CD1c-positive myeloid dendritic cell (primary cell): ENCODE measurements at regions not wholly inside any gene's neighbourhood (a gene's known extent, or its start where the extent isn't known, plus 50 kb on each side); places are given as distances from the start of the nearest gene placed in this dataset.
A peak's percentile ranks its signal among the peaks of the same experiment; 100 is the strongest.

Source experiments
- DNase-seq: peaks from one replicate; pipeline ENCODE4 v3.0.0-alpha.2; 2016; ENCODE audit errors: extremely low spot score

DNA sequence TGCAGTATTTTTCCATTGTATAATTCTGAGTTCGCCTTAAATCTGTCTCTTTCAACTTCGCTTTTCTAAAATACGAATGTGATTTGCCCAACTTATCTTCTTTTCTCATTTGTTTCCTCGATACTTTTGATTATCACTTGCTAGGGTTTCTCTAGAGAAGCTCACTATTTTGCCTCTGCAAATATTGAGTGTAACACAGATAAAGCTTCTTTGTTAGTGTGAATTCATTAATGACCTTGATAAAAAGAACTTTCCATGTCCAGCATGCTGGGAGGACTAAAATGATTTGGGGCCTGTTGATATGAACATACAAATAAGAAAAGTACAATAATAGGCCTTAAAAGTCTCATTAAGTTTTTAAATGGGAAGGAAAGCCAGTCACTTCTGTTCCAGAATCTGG is 303.3 kb downstream of the MAP2K6 start:
- no peak for DNase-seq

DNA sequence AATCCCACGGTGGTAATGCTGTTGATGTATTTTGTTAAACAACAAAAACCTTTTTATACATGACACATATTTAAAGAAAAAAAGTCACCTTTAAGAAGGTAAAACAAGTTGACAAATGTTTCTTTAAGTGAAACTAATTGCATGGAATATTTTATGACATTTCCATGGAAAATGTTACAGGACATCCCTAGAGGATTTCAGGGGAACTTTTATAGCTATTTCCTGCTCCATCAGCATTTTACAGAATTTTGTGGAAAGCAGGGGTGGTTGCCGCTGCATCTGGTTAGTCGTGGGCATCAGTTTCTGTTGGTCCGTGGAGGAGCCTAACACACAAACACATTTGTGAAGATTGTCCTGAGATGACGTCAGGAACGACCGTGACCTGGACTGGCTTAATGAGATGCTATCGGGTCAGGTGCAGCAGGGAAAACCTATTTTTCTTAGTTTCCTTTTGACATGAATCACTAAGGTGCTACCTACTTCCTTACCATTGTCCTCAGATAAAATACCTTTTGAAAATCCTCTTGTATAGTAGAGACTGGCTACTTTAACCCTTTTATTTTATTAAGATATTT is 305.1 kb downstream of the MAP2K6 start:
- DNase-seq, result no peak

DNA sequence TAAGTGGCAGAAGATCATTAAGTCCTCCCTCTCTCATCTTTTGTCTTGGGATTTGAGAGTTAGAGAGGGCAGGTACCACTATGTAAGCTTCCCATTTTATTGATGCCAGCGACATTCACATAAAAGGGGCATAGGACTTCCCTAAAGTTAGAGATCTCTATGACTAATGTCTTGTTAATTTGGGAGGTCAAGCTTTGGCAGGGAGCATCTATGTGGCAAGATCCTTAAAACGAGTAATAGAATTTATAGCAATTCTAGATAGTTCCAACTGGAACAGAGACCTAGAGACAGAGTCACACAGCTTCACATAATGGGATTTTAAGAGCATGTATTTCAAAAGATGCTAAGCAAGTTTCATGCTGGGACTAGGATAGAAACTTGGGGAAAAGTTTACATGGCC is 308.0 kb downstream of the MAP2K6 start:
- no peak for DNase-seq

DNA sequence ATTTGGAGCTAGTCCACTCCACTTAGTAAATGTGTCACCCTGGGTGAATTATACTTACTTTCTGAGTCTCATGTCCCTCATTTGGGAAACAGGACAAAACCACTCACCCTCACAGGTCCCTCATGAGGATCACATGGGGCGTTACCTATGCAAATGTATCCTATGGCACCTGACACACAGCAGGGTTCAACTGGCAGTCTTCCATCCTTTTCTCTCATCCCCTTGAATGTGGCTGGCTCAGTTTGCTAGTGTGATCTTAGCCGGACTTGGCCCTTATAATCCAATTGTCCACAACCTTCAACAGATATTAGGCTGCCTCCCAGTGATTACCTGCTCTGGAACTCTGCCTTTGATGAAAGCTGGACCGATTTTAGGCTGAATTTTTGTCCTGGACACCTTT is 308.8 kb downstream of the MAP2K6 start:
- no peak for DNase-seq

DNA sequence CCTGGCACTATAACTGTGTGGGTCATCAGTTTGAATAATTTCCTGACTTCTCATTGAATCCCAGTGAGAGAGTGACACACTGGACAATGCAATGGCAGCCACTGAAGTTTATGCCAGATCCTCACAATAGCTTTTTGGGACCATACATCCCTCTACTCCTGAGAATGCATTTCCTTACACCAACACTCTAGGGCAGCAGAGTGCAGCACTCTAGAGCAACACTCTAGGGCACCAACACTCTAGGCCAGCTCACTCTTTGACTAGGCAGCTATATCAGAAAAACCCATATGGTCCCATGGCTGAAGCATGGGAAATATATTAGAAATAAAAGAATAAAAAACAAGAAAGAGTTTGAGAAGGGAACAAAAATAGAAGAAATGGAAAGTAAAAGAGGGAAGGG is 309.2 kb downstream of the MAP2K6 start:
- DNase-seq, result no peak

DNA sequence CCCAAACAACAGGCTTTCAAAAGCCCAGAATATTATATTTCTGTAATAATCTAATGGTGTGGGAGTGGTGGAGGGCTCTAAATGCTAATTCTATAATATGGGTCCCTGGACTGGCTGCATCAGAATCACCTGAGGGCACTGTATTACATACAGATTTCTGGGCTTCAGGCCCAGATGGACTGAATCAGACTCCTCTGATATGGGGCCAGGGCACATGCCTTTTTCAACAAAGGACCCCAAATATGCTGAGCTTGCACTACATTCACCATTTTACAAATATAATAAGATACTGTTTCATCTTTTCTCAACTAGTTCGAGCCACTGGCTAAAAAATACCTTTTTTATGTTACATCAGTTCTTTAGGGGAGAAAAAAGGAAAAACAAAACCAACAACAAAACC is 309.7 kb downstream of the MAP2K6 start:
- no peak for DNase-seq

DNA sequence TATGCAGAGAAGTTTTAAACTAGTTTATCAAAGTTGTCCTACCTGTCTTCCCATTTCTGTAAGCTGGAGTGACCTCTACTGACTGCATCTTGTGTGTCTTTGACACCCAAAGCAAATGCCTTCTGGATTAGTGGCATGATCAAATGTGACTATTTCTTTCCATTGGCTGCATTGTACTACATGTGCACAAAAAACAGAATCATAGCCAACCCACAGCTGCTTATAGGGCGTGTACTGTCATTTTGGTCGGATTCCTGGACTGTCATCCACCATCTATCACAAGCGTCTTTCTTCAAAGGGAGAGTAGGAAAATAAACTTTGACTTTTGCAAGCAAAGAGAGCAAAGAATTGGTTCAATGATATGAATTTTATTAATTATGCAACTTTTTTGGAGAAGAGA is 310.6 kb downstream of the MAP2K6 start:
- DNase-seq, result no peak

DNA sequence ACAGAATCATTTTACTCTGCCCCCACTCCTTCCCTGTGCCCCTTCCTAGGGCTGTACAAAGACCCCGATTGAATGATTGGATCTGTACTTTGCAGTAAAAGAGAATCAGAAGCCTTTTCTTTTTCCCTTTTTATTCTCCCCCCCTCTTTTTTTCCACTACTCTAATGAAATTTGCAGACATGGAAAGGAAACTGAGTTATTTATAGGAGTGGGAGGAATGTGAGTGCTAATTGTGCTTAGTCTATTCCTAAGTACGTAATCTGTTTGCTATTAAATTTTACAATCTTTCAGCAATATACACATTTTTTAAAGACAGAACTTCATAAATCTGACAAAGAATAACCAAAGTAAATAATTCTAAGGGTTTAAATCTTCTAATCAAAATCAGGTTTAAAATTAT is 314.3 kb downstream of the MAP2K6 start:
- no peak for DNase-seq

DNA sequence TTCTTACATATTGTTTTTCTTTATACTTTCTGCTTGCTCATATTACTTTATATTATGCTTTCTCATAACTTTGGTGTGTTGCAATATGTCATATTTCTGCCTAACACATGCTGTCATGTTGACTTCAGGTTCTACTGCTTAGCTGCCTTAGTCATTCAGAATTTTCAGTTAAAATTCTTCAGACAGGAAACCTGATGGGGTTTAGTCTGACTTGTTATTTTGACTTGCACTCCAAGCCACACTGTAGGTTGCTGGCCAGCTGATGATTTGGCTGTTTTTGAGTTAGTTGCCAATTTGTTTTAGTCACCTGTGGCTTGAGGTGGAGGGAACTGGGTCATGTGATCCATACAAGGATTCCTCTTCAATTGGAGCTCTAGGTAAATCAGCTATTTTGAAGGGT is 315.4 kb downstream of the MAP2K6 start:
- DNase-seq, result no peak

DNA sequence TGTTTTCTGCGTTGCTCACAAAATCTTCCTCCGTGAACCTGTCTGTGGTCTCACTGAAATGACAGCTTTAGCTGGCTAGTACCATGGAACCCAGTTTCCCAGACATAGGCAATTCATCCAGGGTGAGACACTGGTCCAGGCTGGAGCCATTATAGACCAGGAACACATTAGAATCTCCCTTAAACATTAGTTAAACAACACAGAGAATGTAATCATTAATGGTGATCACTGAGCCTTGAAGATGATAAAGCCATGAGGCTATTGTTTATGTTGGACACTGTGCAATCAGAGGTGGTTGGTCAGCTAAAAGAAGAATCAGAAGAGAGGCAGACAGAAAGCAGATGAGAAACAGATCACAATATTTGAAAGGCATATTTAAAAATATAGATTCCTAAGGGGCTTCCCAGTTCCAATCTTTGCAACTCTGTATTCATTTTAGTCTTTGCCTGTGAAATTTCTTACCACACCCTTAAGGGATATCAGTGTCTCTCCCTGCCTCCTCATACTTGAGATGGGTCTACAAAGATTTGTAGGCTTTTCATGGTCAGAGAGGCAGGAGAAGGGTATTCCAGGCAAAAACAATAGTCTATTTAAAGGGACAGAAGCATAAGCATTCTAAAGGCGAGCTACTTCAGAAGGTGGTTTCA is 317.9 kb downstream of the MAP2K6 start:
- no peak for DNase-seq

DNA sequence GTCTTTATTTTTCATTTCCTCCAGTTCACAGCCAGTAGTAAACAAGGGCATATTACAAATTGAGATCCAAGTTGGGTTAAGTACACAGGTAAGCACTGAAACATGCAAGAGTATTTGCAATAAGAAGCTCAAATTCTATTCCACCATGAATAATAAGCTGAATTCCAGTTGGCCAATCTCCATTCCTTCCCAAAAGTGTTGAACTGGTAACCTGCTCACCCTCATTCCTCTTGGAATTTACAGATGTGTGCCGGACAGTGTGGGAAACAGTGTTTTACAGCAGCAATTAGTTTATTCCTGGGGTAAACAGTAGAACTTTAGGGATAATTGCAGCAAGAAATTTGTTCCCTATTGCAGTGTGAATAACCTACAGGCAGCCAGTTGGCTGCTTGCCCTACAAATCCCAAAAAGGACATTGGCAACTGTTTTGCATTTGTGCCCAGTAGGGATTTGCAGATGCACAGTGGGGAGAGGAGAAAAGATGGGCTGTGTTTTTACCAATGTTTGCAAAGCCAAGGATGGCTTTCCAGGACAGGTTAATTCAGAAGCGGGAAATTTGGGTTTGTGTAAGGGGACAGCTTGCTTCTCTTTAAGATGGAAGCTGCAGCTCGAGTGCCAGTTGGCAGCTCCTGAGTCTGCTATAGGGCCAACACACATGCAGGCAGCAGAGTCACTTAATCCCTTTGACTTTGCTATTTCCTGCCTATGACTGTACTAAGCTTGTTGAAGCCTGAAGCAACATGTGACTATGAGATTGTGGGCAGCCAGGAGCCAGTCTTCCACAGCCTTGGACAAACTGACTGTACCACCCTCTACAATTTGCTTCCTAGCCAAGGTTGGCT is 318.9 kb downstream of the MAP2K6 start:
- no peak for DNase-seq

DNA sequence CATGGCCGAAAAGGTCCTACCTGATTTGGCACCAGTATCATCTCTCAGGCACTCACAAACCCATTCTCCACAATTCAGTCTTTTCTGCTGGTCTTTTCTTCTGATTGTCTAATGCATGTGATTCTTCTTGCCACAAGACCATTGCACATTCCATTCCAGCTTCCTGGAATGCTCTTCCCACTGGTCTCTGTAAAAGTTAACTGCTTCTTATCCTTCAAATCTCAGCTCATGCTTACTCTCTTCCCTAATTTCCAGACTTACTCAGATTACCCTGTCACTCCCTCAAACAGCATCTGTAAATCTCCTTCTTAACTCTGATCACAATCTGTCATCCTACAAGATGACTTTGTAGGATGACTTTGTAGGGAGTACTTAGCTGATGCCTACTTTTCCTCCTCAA is 320.2 kb downstream of the MAP2K6 start:
- DNase-seq, result no peak

DNA sequence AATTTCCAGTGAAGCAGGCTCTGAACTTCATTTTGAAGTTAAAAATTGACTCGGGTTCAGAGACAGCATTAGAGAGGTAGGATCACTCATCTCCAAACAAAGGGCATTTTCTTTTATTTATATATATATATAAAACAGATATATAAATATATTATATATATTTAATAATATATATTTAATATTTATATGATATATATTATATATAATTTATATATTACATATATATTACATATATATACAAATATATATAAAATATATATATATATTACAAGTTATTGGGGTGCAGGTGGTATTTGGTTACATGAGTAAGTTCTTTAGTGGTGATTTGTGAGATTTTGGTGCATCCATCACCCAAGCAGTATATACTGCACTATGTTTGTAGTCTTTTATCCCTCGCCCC is 320.8 kb downstream of the MAP2K6 start:
- DNase-seq, result no peak

DNA sequence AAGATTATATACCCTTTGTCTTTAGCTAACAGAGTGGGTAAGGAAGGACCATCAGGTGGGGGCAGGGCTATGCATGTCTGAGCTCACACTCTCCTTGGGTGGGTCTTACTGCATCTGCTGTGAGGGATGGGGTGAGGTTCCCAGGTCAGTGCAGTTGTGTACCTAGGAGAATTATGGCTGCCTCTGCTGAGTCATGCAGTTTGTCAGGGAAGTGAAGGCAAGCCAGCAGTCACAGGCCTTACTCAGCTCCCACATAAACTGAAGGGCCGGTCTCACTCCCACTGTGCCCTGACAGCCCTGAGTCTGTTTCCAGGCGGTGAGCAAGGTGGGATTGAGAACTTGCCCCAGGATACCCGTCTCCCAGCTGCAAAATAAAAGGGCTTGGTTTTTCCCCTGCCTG is 328.6 kb downstream of the MAP2K6 start:
- DNase-seq, result no peak

DNA sequence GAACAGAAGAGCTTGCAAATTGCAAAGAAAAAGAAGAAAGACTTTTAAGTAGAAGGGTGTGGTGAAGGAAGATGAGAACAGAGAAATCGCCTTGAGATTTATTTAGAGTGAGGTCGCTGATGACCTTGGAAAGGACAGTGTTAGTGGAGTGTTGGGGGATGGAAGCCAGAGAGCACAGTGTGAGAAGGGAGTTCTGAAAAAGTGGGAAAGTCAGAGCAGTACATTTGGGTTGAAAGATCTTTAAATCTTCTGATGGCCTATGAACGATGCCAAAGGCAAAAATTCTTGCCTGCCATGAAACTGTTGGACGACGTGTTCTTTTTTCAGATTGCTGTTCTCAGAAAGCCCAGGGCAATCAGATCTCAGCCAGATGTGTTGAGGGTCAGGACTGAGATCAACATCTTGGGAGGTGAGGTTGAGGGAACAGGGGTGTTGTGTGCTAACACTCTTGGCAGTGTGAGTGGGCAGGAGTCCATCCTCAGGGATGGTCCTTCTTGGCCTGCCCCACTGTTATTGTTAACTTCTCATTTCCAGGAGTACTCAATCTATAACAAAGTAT is 330.1 kb downstream of the MAP2K6 start:
- DNase-seq, result no peak

DNA sequence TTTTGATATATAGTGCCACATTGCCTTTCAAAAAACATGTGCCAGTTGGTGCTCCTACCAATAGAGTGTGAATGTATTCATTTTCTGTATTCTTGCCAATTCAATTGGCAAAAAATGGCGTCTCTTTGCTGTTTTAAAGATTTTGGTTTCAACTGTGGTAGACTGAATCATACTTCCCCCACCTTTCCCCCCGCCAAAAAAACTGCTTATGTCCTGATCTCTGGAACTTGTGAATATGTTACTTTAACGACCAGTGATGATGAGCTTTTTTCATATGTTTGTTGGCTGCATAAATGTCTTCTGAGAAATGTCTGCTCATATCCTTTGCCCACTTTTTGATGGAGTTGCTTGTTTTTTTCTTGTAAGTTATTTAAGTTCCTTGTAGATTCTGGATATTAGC is 325.1 kb upstream of the KCNJ16 start:
- no peak for DNase-seq

DNA sequence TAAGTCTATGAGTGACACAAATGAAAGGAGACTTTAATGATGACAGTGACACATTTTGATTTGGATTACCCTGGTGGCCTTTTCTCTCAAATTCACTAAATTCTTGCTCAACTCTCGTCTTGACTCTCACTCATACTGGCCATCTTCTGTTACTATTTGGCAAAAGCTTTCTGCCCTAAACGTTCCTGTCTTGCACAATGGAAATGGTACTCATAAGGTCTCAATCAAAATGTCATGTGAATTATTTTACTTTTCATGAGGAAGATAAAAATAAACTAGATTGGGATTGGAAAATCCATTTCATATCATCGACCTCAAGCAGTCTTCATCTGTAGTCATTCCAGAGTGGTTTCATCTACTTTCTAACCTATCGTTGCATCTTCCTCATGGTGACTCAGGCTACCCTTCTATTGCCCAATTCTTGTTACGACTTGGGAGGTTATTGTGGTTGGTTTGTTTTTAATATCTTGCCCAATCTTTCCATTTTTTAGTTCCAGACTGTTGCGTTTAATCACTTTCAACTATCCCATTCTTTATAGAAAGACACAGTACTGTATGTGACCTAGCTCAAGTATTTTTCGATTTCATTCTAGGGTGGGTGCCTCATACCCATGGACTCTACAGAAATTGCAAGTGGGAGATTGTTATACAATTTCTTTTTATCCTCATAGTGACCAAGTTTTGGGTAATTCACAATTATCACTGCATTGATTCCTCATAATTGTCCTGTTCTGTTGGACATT is 317.2 kb upstream of the KCNJ16 start:
- peak; percentile 4 for DNase-seq

DNA sequence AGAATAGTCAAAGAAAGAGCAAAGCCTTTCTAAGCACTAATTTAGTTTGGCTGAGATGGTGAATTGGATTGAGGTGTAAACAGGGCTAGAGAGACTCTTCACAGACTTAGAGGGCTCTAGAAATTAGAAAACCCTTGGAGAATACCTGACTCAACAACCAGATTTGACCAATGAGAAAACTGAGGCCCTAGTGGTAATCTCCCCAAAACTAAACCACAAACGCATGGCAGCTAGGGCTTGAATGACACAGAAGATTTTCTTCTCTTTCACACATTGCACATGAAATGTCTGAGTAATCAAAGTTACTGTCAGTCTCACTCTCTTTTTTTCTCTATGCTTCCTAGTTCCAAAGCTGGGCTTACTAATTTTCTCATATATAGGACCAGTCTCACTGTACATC is 314.5 kb upstream of the KCNJ16 start:
- DNase-seq, result no peak

DNA sequence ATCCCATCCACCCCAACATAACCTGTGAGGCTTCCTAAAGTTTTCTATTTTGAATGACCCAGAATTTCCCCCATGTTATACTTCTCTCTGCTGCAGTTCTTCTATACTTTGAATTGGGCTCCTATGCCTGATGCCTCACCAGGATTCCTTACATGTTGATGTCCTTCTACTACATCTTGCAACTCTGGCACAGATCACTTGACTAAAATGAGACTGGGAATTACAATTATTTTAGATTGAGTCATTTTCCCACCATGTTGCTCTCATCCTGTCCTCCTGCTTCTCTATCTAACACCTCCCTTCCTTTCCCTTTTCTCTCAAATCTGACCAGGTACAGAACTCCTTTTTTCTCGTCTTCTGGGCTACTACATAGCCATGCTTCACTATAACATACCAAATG is 314.0 kb upstream of the KCNJ16 start:
- no peak for DNase-seq

DNA sequence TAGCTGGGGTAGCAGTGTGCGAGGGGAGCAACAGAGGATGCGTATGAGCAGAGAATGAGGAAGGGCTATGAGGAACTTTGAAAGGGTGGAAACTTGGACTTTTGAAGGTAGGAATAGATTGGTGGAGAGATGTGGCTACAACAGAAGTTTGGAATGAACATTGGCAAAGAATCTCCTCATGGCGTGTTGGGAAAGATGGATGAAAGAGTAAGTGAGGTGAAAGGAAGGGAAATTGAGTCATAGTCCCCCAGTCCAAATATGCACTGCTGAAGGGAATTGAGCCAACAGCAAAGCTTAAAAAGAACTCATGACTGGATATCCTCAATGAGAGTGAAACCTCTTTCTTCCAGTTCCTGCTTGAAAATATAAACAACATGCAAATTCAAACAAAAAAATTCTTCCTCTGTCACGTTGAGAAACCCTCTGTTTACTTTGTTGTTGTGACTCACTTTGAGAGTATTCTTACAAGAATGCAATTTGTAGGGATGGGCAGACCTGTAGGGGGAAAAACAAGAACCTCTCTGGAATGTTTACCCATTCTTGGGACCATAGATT is 313.2 kb upstream of the KCNJ16 start:
- peak; percentile 20 for DNase-seq

DNA sequence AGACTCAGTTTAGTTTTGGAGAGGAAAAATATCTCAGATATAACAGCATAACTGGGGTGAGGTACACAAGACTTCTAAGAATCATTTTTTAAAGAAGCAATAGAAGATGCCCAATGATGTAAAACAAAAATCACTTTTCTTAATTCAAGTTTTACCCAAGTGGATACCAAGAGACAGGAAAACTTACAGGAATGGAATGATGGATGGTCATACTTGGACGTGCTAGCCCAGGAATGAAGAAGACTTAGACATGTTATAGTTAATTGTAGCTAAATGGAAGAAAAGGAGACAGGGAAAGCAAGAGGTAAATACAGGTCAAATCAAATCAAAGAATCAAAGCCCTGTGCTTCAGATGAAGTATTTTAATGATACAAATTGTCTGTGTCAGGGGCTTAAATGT is 312.7 kb upstream of the KCNJ16 start:
- DNase-seq, result no peak

DNA sequence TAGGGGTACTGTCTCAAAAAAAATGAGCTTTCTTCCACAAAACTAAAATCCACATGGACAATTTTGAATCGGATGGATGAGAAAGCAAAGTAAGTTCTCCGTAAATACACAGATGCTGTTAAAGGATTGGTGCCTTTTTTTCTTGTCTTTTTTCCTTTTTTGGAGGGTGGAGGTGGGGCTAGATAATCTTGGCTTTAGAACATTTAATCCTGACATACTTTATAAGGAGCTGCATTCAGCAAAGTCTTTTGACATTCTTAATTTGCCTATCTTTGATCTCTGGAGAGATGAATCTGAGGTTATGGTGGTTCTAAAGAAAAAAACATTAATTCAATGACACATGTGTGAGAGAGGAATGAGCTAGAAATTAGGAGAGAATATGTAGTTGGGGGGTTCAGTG is 312.3 kb upstream of the KCNJ16 start:
- DNase-seq, result no peak
